Suppressor macrophage (primary cell): ENCODE measurements at regions not wholly inside any gene's neighbourhood (a gene's known extent, or its start where the extent isn't known, plus 50 kb on each side); places are given as distances from the start of the nearest gene placed in this dataset.
A peak's percentile ranks its signal among the peaks of the same experiment; 100 is the strongest.

Experiments
- DNase-seq, 4 experiments: peaks; one replicate each; pipeline ENCODE4 v3.0.0-alpha.2; 2020 to 2022

DNA sequence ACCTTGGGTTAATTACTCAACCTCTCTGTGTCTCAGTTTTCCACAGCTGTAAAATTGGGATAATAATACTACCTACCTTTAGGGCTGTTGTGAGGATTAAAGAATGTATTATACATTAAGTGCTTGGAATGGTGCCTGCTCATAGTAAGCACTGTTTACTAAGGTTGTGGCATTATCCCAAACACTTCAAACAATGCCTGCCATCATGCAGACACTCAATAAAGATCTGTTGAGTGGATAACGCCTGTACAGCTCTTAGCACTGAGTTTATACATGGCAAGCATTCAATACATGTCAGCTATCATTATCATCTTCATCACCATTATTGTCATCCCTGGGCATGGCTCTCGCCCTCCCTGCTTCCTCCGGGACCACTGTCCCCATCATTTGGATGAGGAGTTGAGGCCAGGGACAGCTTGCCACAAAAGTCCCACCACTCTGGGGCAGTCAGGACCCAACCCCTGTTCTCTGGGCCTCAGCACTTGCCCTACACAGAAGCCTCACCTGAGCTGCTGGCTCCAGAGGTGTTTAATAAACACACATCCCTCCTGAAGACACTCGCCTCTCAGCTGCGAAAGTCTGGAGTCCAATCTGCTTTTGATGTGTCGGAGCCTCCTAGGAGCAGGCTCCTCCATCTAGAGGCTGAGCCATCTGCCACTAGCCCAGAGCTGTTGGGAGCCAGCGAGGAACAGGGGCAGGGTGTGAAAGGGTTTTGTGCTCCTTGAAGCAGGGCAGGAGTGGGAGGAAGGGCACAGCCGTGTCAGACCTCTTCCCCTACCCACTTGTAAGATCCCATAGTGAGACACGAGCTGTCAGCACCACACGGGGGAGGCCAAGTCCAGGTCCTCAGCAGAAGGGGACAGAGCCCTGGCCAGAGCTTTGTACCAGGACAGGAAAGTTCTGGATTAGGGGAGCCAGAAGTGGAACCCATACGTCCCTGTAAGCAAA lies 80.9 kb upstream of the ZC3H12A start:
- no peak for DNase-seq

DNA sequence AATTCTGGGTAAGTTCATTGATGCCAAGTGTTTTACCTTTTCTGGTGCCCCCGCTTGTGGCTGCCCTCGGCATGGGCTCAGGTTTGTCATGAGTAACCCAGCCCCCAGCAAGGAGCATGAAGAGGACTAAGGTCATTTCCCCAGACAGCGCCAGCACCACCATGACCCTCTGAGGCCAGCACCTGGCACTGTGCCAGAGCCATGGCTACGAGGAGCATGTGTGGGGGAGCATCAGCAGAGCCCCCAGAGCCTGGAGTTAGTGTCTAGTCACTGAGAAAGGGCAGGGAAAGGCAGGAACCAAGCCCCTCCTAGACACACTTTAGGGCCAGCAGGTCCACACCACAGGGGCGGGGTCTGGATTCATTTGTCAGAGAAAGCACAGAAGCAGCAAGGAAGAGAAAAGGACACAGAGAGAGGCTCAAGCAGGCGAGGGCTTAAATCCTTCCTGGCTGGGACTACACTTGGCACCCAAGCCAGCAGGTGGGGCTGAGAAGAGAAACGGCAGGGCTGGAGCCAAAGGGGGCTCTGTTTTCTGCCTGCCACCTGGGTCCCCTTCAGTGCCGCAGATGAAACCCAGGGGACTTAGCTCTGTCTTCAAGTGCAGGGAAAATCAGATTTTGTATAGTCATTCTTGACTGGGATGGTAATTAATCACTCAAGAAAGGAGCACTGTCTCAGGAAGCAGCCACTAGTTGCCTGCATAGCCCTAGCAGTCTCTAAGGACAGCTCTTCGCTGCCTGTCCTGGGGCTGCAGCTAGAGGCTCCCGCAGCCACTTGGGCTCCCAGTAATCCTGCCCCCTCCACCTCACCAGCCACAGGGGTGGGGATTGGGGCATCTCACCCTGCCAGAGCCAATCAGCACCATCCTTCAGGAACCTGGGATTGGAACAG lies 79.6 kb upstream of the ZC3H12A start:
- DNase-seq = no peak

DNA sequence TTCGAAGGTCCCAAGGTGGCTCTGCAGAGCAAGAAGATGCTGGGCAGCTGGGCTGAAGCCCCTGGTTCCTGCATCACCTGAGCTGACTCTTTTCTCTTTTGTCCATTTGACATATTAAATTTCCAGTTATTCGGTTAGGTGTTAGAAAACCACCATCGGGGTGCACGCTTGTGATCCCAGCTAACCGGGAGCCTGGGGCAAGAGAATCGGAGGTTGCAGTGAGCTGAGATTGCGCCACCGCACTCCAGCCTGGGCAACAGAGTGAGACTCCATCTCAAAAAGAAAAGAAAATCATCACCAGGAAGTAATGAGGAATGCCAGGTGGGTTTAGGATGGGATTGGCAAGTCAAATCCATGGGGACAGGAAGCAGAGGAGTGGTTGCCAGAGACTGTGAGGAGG lies 76.3 kb upstream of the ZC3H12A start:
- DNase-seq = no peak

DNA sequence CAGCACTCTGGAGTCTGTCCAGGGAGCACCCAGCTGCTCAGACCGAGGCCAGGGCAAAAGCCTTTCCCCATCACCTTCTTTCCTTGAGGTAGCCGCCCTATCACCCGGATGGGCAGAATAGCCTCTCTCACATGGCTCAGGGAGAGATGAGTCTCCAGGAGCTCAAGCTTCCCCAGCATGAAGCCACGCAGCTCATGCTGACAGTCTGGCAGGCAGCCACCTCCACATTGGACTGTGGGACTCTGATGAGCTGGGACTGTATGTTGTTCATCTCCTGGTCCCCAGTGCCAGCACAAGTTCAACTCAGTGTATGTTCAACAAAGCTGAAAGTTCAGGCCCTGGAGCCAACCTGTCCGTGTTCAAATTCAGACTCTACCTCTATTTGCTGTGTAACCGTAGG lies 75.2 kb upstream of the ZC3H12A start:
- no peak for DNase-seq

DNA sequence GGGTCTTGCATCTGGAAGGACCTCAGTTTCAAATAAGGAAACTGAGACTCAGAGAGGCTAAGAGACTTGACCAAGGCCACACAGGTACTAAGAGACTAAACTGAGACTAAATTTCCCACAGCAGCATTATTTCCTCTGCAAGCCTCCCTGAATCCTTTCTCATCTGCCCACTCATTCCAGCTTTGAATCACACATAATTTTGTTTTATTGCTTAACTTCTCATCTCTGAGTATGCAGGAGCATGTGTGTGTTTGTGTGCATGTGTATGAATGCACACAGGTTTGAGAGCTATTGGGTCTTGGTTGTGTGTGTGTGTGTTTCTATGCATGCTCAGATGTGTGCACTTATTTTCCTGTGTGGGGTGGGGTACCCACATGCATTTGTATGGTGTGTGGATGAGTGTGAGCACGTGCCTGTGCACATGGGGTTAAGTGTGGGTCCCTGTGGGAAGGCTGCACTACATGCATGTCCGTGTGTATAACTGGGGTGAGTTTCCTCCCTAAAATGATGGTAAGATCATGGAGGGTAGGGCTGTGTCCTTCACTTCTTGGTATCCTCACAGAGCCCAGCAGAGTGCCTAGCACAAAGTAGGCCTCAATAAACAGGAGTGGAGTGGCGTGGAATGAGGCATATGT lies 74.4 kb upstream of the ZC3H12A start:
- DNase-seq = no peak

DNA sequence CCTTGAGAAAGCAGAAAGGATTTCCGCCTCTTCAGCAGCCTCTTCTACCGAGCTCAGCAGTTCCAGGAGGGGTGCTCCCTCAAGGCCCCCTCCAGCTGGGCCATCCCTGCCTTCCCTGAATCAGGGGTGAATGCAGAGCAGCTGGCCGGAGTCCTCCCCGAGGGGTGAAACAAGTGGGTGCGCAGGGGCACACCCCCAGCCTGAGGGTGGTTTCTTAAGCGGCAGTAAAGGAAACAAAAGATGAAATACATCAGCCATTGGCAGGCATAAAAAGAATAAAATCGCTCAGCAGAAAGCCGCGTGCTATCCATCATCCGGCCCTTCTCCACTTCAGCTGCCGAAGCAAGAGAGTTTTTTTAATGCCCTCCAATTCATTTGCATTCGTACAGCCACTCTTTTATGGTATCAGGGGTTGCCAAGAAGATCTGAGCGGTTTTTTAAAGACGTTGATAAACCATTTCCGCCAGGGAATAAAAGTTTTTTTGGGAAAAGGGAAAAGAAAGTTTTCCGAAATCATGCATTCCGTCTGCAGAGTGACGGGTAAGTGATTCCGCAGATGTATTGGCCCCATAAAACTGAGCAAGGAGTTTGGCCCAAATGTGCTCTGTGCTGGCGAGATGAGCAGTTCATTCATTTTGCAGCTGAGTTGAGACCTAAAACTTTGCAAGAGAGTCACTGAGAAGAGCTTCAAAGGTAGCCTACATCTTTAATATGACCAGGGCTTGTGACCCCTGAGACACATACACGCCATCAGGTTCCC lies 73.7 kb upstream of the ZC3H12A start:
- DNase-seq = no peak

DNA sequence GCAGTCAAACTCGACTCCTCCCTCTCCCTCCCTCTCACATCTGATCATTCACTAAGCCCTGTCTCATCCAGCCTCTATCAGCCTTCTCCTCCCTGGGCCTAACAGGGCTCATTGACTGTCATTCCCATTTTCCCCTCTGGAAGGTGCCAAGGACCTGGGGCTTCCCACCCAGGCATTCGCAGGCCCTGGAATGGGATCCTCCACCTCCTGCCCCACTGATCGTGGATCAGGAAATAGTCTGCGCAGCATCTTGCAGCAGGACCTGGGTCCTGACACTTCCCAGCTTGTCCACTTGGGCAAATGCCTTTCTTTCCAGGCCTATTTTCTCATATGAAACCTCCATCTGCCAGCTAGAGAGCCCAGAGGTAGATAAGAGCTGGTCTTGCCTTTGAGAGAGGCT lies 71.2 kb upstream of the ZC3H12A start:
- no peak for DNase-seq

GRCh38 chr1:37404711-37405110 lies 69.7 kb upstream of the ZC3H12A start:
- no peak for DNase-seq

- DNase-seq = peak; percentile 20 to 48 (median 28)
Measured at GRCh38 chr1:37410105-37410504, 64.3 kb upstream of the ZC3H12A start.

- peak; percentile 25 to 70 (median 40) for DNase-seq
Measured at GRCh38 chr1:37410815-37411214, 63.6 kb upstream of the ZC3H12A start.

DNA sequence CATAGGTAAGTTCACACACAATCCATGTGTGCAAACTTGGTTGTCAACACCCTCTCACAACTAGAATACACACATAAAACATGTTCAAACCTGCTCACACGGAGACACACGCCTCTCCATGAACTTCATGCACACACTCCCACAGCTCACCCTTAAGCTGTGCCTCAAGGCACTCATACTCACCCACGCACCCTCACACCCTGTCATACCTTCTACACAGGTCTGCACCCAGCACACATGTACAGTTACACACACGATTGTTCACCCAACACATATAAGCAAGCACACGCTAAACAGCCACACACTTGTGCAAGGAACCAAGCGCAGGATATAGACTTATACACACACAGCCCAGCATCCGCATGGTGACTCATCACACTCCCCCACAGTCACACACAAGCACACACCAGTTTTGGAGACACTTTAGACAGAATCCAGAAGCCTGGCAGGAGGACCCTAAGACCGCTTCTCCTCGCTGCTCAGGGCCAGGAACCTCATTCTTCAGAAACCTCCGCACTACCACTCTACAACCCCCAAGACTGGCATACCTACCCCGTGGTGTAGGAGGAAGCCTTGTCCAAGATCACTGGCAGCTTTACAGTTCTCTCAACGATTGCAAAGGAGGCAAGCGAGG lies 58.7 kb upstream of the ZC3H12A start:
- no peak for DNase-seq

DNA sequence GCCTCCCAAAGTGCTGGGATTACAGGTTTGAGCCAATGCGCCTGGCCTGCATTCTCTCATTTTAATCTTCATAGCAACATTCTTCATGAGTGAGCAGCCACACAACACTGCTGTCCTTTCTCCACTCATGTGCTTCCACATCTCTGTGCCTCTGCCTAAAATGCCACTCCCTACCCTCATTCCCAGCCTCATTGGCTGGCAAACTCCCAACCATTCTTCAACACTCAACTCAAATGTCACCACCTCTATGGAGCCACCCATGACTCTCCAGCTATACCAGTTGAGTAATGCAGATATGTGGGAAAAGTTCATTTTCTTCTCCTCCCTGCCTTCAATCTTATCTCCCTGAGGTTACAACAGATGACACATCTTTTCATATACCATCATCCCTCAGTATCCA lies 53.9 kb upstream of the ZC3H12A start:
- DNase-seq = no peak

GRCh38 chr1:37423810-37424209 lies 50.6 kb upstream of the ZC3H12A start:
- DNase-seq = no peak

- DNase-seq = no peak
Measured at GRCh38 chr1:37424523-37424922, 49.9 kb upstream of the ZC3H12A start.
